ENCODE measurements at regions not wholly inside any gene's neighbourhood (a gene's known extent, or its start where the extent isn't known, plus 50 kb on each side); places are given as distances from the start of the nearest gene placed in this dataset.

GRCh38 chr2:52895726-52896340 lies 871.8 kb upstream of the CHAC2 start:
- no peak for TF ChIP-seq POLR2A (IDR thresholded peaks at IDR 0.05)
- TF ChIP-seq CTCF (IDR thresholded peaks at IDR 0.05), result no peak

Measured in right lobe of liver (tissue), 4 donors.